ENCODE measurements at regions not wholly inside any gene's neighbourhood (a gene's known extent, or its start where the extent isn't known, plus 50 kb on each side); places are given as distances from the start of the nearest gene placed in this dataset.

- peaks cover 12% of the 10 kb centered on the region for H3K9me3 ChIP-seq (ENCODE audit: control insufficient read depth, insufficient read depth, low read length)
- H3K4me3 ChIP-seq (ENCODE audit: low read depth, low read length) = no peak overlapping the region
- no peak overlapping the region for H3K27ac ChIP-seq (ENCODE audit: low read depth, low read length)
- no peak overlapping the region for H3K9ac ChIP-seq (ENCODE audit: low read depth, low read length)
- H3K27me3 ChIP-seq (ENCODE audit: control insufficient read depth, insufficient read depth, low read length) = no peaks in the 10 kb centered on the region
- H3K4me1 ChIP-seq (ENCODE audit: control insufficient read depth, insufficient read depth, low read length) = no peaks in the 10 kb centered on the region
- no peaks in the 10 kb centered on the region for H3K36me3 ChIP-seq (ENCODE audit: control insufficient read depth, insufficient read depth, low read length)
Observed at GRCh38 chrX:39206399-39207145, 405.3 kb downstream of the MID1IP1 start.

- no peaks in the 10 kb centered on the region for H3K4me1 ChIP-seq (ENCODE audit: control insufficient read depth, insufficient read depth, low read length)
- peaks cover 8% of the 10 kb centered on the region for H3K9me3 ChIP-seq (ENCODE audit: control insufficient read depth, insufficient read depth, low read length)
- H3K27ac ChIP-seq (ENCODE audit: low read depth, low read length) = no peak overlapping the region
- no peaks in the 10 kb centered on the region for H3K36me3 ChIP-seq (ENCODE audit: control insufficient read depth, insufficient read depth, low read length)
- H3K27me3 ChIP-seq (ENCODE audit: control insufficient read depth, insufficient read depth, low read length) = no peaks in the 10 kb centered on the region
- no peak overlapping the region for H3K9ac ChIP-seq (ENCODE audit: low read depth, low read length)
- H3K4me3 ChIP-seq (ENCODE audit: low read depth, low read length) = no peak overlapping the region
Observed at GRCh38 chrX:39211501-39211900, 410.2 kb downstream of the MID1IP1 start.

- no peak overlapping the region for H3K27ac ChIP-seq (ENCODE audit: low read depth, low read length)
- no peaks in the 10 kb centered on the region for H3K4me1 ChIP-seq (ENCODE audit: control insufficient read depth, insufficient read depth, low read length)
- H3K4me3 ChIP-seq (ENCODE audit: low read depth, low read length) = no peak overlapping the region
- H3K9me3 ChIP-seq (ENCODE audit: control insufficient read depth, insufficient read depth, low read length) = peaks cover 8% of the 10 kb centered on the region
- no peaks in the 10 kb centered on the region for H3K27me3 ChIP-seq (ENCODE audit: control insufficient read depth, insufficient read depth, low read length)
- no peaks in the 10 kb centered on the region for H3K36me3 ChIP-seq (ENCODE audit: control insufficient read depth, insufficient read depth, low read length)
- H3K9ac ChIP-seq (ENCODE audit: low read depth, low read length) = no peak overlapping the region
Observed at GRCh38 chrX:39212456-39212855, 411.2 kb downstream of the MID1IP1 start.

GRCh38 chrX:39214387-39215126 lies 413.3 kb downstream of the MID1IP1 start:
- H3K27me3 ChIP-seq (ENCODE audit: control insufficient read depth, insufficient read depth, low read length) = no peaks in the 10 kb centered on the region
- peaks cover 8% of the 10 kb centered on the region for H3K9me3 ChIP-seq (ENCODE audit: control insufficient read depth, insufficient read depth, low read length)
- no peak overlapping the region for H3K27ac ChIP-seq (ENCODE audit: low read depth, low read length)
- H3K4me3 ChIP-seq (ENCODE audit: low read depth, low read length) = no peak overlapping the region
- no peaks in the 10 kb centered on the region for H3K36me3 ChIP-seq (ENCODE audit: control insufficient read depth, insufficient read depth, low read length)
- H3K9ac ChIP-seq (ENCODE audit: low read depth, low read length) = no peak overlapping the region
- no peaks in the 10 kb centered on the region for H3K4me1 ChIP-seq (ENCODE audit: control insufficient read depth, insufficient read depth, low read length)

- H3K4me1 ChIP-seq (ENCODE audit: control insufficient read depth, insufficient read depth, low read length) = peaks cover 6% of the 10 kb centered on the region
- H3K27ac ChIP-seq (ENCODE audit: low read depth, low read length) = no peak overlapping the region
- H3K9ac ChIP-seq (ENCODE audit: low read depth, low read length) = no peak overlapping the region
- peaks cover 8% of the 10 kb centered on the region; the same call in 1 of the 2 replicates for H3K9me3 ChIP-seq (ENCODE audit: control insufficient read depth, insufficient read depth, low read length)
- H3K27me3 ChIP-seq (ENCODE audit: control insufficient read depth, insufficient read depth, low read length) = no peaks in the 10 kb centered on the region
- no peak overlapping the region for H3K4me3 ChIP-seq (ENCODE audit: low read depth, low read length)
- H3K36me3 ChIP-seq (ENCODE audit: control insufficient read depth, insufficient read depth, low read length) = no peaks in the 10 kb centered on the region
Observed at GRCh38 chrX:39220952-39221351, 419.7 kb downstream of the MID1IP1 start.

- Histone ChIP-seq H3K27ac (ENCODE audit: low read depth, low read length) (no peak overlapping the region), H3K27me3 (ENCODE audit: control insufficient read depth, insufficient read depth, low read length) (no peaks in the 10 kb centered on the region), H3K9ac (ENCODE audit: low read depth, low read length) (no peak overlapping the region), H3K4me3 (ENCODE audit: low read depth, low read length) (no peak overlapping the region), H3K36me3 (ENCODE audit: control insufficient read depth, insufficient read depth, low read length) (no peaks in the 10 kb centered on the region), H3K9me3 (ENCODE audit: control insufficient read depth, insufficient read depth, low read length) (peaks cover 13% of the 10 kb centered on the region; the same call in 1 of the 2 replicates), H3K4me1 (ENCODE audit: control insufficient read depth, insufficient read depth, low read length) (peaks cover 6% of the 10 kb centered on the region)
Observed at GRCh38 chrX:39222346-39223113, 421.3 kb downstream of the MID1IP1 start.

- no peaks in the 10 kb centered on the region for H3K36me3 ChIP-seq (ENCODE audit: control insufficient read depth, insufficient read depth, low read length)
- peaks cover 9% of the 10 kb centered on the region for H3K4me1 ChIP-seq (ENCODE audit: control insufficient read depth, insufficient read depth, low read length)
- H3K27ac ChIP-seq (ENCODE audit: low read depth, low read length) = no peak overlapping the region
- H3K9ac ChIP-seq (ENCODE audit: low read depth, low read length) = no peak overlapping the region
- H3K9me3 ChIP-seq (ENCODE audit: control insufficient read depth, insufficient read depth, low read length) = peaks cover 13% of the 10 kb centered on the region; the same call in 1 of the 2 replicates
- H3K4me3 ChIP-seq (ENCODE audit: low read depth, low read length) = no peak overlapping the region
- H3K27me3 ChIP-seq (ENCODE audit: control insufficient read depth, insufficient read depth, low read length) = no peaks in the 10 kb centered on the region
Observed at GRCh38 chrX:39226251-39226650, 425.0 kb downstream of the MID1IP1 start.

- no peak overlapping the region for H3K4me3 ChIP-seq (ENCODE audit: low read depth, low read length)
- no peak overlapping the region for H3K27ac ChIP-seq (ENCODE audit: low read depth, low read length)
- H3K27me3 ChIP-seq (ENCODE audit: control insufficient read depth, insufficient read depth, low read length) = no peaks in the 10 kb centered on the region
- no peak overlapping the region for H3K9ac ChIP-seq (ENCODE audit: low read depth, low read length)
- peaks cover 3% of the 10 kb centered on the region; the same call in 1 of the 2 replicates for H3K4me1 ChIP-seq (ENCODE audit: control insufficient read depth, insufficient read depth, low read length)
- no peaks in the 10 kb centered on the region for H3K36me3 ChIP-seq (ENCODE audit: control insufficient read depth, insufficient read depth, low read length)
- peaks cover 13% of the 10 kb centered on the region; the same call in 1 of the 2 replicates for H3K9me3 ChIP-seq (ENCODE audit: control insufficient read depth, insufficient read depth, low read length)
Observed at GRCh38 chrX:39227371-39227770, 426.1 kb downstream of the MID1IP1 start.

GRCh38 chrX:39238006-39238405 lies 436.7 kb downstream of the MID1IP1 start:
- Histone ChIP-seq H3K9ac (ENCODE audit: low read depth, low read length) (no peak overlapping the region), H3K4me1 (ENCODE audit: control insufficient read depth, insufficient read depth, low read length) (no peaks in the 10 kb centered on the region), H3K27me3 (ENCODE audit: control insufficient read depth, insufficient read depth, low read length) (no peaks in the 10 kb centered on the region), H3K36me3 (ENCODE audit: control insufficient read depth, insufficient read depth, low read length) (no peaks in the 10 kb centered on the region), H3K27ac (ENCODE audit: low read depth, low read length) (no peak overlapping the region), H3K4me3 (ENCODE audit: low read depth, low read length) (no peak overlapping the region), H3K9me3 (ENCODE audit: control insufficient read depth, insufficient read depth, low read length) (peaks cover 6% of the 10 kb centered on the region; the same call in 1 of the 2 replicates)

- H3K4me1 ChIP-seq (ENCODE audit: control insufficient read depth, insufficient read depth, low read length) = no peaks in the 10 kb centered on the region
- peaks cover 14% of the 10 kb centered on the region for H3K9me3 ChIP-seq (ENCODE audit: control insufficient read depth, insufficient read depth, low read length)
- H3K27me3 ChIP-seq (ENCODE audit: control insufficient read depth, insufficient read depth, low read length) = no peaks in the 10 kb centered on the region
- no peak overlapping the region for H3K9ac ChIP-seq (ENCODE audit: low read depth, low read length)
- H3K36me3 ChIP-seq (ENCODE audit: control insufficient read depth, insufficient read depth, low read length) = no peaks in the 10 kb centered on the region
- H3K4me3 ChIP-seq (ENCODE audit: low read depth, low read length) = no peak overlapping the region
- H3K27ac ChIP-seq (ENCODE audit: low read depth, low read length) = no peak overlapping the region
Observed at GRCh38 chrX:39242187-39242586, 440.9 kb downstream of the MID1IP1 start.
